Progenitor cell of endocrine pancreas (in vitro differentiated cells): ENCODE measurements at regions not wholly inside any gene's neighbourhood (a gene's known extent, or its start where the extent isn't known, plus 50 kb on each side); places are given as distances from the start of the nearest gene placed in this dataset.
A peak's percentile ranks its signal among the peaks of the same experiment; 100 is the strongest.

Source experiments
- DNase-seq: peaks from one replicate; pipeline ENCODE4 v3.0.0; 2021; ENCODE audit warnings: low spot score; ENCODE audit not compliant: unreplicated experiment
- H3K27ac Mint-ChIP-seq: 2 replicates; pipeline ENCODE4 v1.8.0; 2021; ENCODE audit warnings: mild to moderate bottlenecking, moderate library complexity, mixed read lengths
- H3K27me3 Mint-ChIP-seq: 2 replicates; pipeline ENCODE4 v1.8.0; 2021; ENCODE audit warnings: mixed read lengths
- H3K36me3 Mint-ChIP-seq: 2 replicates; pipeline ENCODE4 v1.8.0; 2022; ENCODE audit warnings: mixed read lengths; ENCODE audit not compliant: insufficient read depth
- H3K4me1 Mint-ChIP-seq: 2 replicates; pipeline ENCODE4 v1.8.0; 2021; ENCODE audit warnings: low read depth, mixed read lengths
- H3K4me3 Mint-ChIP-seq: 2 replicates; pipeline ENCODE4 v1.8.0; 2021; ENCODE audit warnings: low read depth, mild to moderate bottlenecking, moderate library complexity, mixed read lengths
- H3K9me3 Mint-ChIP-seq: 2 replicates; pipeline ENCODE4 v1.8.0; 2021; ENCODE audit warnings: low read depth, mixed read lengths
- TF ChIP-seq, protein P1 (sequence below): fragments of 200-600 bp; sonication (generic); IDR thresholded peaks from one replicate; pipeline ENCODE4 v1.5.0; 2021; ENCODE audit warnings: antibody characterized with exemption, mild to moderate bottlenecking; ENCODE audit not compliant: unreplicated experiment

DNA sequence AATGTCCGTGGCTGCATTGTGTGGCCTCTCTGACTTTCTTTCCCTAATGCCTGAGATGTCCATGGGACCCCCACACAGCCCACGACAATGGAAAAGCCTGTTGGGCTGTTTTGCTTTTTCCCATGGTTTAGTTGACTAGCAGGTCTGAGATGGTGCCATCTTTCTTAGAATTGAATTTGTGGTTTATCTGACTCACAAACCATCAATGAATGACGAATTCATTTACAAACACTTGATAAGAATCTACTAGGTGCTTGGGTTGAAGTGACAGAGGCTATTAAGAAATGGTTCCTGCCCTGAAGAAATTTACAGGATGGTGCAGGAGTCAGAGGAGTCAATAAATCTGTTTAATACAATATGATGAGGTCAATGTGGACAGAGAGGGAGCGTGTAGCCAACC, 75.4 kb downstream of the OTUD1 start:
- Mint-ChIP-seq H3K27ac (no peak overlapping the region), H3K4me1 (no peaks in the 10 kb centered on the region), H3K27me3 (peaks cover 17% of the 10 kb centered on the region), H3K4me3 (no peak overlapping the region), H3K9me3 (peaks cover 13% of the 10 kb centered on the region), H3K36me3 (no peaks in the 10 kb centered on the region)
- no peak for DNase-seq
- TF ChIP-seq, protein P1, sequence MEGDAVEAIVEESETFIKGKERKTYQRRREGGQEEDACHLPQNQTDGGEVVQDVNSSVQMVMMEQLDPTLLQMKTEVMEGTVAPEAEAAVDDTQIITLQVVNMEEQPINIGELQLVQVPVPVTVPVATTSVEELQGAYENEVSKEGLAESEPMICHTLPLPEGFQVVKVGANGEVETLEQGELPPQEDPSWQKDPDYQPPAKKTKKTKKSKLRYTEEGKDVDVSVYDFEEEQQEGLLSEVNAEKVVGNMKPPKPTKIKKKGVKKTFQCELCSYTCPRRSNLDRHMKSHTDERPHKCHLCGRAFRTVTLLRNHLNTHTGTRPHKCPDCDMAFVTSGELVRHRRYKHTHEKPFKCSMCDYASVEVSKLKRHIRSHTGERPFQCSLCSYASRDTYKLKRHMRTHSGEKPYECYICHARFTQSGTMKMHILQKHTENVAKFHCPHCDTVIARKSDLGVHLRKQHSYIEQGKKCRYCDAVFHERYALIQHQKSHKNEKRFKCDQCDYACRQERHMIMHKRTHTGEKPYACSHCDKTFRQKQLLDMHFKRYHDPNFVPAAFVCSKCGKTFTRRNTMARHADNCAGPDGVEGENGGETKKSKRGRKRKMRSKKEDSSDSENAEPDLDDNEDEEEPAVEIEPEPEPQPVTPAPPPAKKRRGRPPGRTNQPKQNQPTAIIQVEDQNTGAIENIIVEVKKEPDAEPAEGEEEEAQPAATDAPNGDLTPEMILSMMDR, result no peak

DNA sequence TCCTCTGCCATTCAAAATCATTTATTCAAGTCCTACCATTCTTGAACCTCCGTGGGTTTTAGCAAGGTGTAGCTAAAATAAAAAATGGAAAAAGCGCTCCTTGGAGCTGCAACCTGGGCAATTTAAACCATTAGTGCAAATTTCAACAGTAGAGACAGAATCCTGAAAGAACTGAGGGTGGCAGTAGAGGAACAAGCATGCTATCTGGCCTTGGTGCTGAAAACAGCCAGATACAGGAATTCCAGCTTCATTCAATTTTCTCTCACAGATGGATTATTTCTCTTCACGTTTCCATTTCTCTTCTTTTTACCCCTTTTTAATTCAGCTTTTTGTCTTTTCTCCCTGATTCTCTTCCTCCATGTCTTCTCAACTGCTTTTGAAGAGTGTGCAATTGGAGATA, 77.7 kb downstream of the OTUD1 start:
- H3K4me3 Mint-ChIP-seq, result no peak overlapping the region
- H3K4me1 Mint-ChIP-seq, result no peaks in the 10 kb centered on the region
- no peaks in the 10 kb centered on the region for H3K36me3 Mint-ChIP-seq
- H3K27ac Mint-ChIP-seq, result no peak overlapping the region
- peaks cover 34% of the 10 kb centered on the region for H3K27me3 Mint-ChIP-seq
- peaks cover 8% of the 10 kb centered on the region for H3K9me3 Mint-ChIP-seq
- DNase-seq, result no peak
- TF ChIP-seq, protein P1, result peak; percentile 72

DNA sequence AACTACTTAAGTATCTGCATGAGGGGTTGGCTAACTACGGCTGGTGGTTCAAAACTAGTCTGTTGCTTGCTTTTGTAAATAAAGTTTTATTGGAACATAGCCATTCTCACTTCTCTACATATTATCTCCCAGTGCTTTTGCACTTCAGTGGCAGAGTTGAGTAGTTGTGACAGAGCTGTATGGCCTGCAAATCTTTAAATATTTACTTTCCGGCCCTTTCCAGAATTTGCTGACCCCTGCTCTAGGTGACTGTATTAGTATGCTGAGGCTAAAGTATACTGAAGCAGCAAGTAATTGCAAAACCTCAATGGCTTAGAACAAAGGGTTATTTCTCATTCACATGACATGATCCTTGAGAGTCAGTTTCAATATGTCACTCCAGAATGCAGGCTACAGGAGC, 78.3 kb downstream of the OTUD1 start:
- DNase-seq, result no peak
- no peaks in the 10 kb centered on the region for H3K36me3 Mint-ChIP-seq
- H3K27me3 Mint-ChIP-seq, result peaks cover 38% of the 10 kb centered on the region
- no peak overlapping the region for H3K27ac Mint-ChIP-seq
- H3K4me3 Mint-ChIP-seq, result no peak overlapping the region
- peaks cover 7% of the 10 kb centered on the region for H3K9me3 Mint-ChIP-seq
- TF ChIP-seq, protein P1, result no peak
- no peaks in the 10 kb centered on the region for H3K4me1 Mint-ChIP-seq

DNA sequence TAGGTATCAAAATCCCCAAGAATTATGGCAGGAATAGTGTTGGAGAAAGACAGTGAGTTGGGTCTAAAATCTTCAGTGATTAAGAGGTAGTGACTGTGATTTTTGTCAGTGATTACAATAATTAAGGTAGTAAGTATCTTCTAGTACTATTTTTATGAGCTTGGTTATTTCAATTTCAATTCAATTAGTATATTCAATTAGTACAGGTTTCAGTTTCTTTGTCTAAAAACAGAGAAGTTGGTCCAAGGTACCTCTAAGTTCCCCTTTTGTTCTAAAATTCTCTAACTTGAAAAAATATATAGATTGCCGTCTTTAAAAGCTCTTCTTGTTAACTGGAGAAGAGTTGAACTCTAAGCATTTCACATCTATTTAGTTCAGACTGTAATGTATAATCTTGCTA, 82.9 kb downstream of the OTUD1 start:
- no peaks in the 10 kb centered on the region for H3K36me3 Mint-ChIP-seq
- no peak for DNase-seq
- TF ChIP-seq, protein P1, result no peak
- H3K27me3 Mint-ChIP-seq, result peaks cover 27% of the 10 kb centered on the region
- no peak overlapping the region for H3K4me3 Mint-ChIP-seq
- H3K9me3 Mint-ChIP-seq, result no peaks in the 10 kb centered on the region
- H3K4me1 Mint-ChIP-seq, result no peaks in the 10 kb centered on the region
- H3K27ac Mint-ChIP-seq, result no peak overlapping the region

DNA sequence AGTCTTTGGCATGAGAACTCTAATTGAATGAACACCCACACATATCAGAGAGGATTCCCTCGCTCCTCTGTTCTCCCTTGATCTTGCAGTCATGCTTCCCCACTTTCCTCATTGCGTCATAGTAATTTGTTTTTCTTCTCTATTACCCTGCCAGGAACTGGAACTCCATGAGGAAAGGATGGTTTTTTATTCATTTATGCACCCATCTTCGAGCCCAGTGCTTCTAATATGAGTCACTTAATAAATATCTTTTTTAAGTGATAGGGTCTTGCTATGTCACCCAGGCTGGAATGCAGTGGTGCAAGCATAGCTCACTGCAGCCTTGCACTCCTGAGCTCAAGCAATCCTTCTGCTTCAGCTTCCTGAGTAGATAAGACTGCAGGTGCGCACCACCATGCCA, 83.5 kb downstream of the OTUD1 start:
- Mint-ChIP-seq H3K9me3 (no peaks in the 10 kb centered on the region), H3K36me3 (no peaks in the 10 kb centered on the region), H3K4me1 (no peaks in the 10 kb centered on the region), H3K27ac (no peak overlapping the region), H3K27me3 (peaks cover 27% of the 10 kb centered on the region), H3K4me3 (no peak overlapping the region)
- DNase-seq, result no peak
- TF ChIP-seq, protein P1, result no peak

GRCh38 chr10:23523251-23523650, 84.4 kb downstream of the OTUD1 start:
- TF ChIP-seq, protein P1, result no peak
- no peak overlapping the region for H3K27ac Mint-ChIP-seq
- H3K36me3 Mint-ChIP-seq, result no peaks in the 10 kb centered on the region
- no peaks in the 10 kb centered on the region for H3K4me1 Mint-ChIP-seq
- no peaks in the 10 kb centered on the region for H3K9me3 Mint-ChIP-seq
- H3K4me3 Mint-ChIP-seq, result no peak overlapping the region
- H3K27me3 Mint-ChIP-seq, result peaks cover 27% of the 10 kb centered on the region
- DNase-seq, result no peak
